ENCODE measurements at regions not wholly inside any gene's neighbourhood (a gene's known extent, or its start where the extent isn't known, plus 50 kb on each side); places are given as distances from the start of the nearest gene placed in this dataset.

DNA sequence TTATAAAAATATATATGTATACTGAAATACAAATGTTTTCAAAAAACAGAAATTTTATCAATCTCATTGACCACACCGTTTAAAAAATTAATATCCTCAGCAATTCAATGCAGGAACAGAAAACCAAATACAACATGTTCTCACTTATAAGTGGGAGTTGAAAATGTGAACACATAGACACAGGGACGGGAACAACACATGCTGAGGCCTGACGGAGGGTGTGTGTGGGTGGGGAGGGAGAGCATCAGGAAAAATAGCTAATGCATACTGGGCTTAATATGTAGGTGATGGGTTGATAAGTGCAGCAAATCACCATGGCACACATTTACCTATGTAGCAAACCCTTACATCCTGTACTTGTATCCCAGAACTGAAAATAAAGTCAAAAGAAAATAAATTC, 409.5 kb downstream of the MLLT3 start:
- TF ChIP-seq EZH2 (IDR thresholded peaks at IDR 0.05; ENCODE audit: borderline replicate concordance, insufficient read depth, low read depth, low read length, poor library complexity, severe bottlenecking) (no peak), CTCF (IDR thresholded peaks at IDR 0.05) (no peak)

Measured in B cell (primary cell).